ENCODE measurements at regions not wholly inside any gene's neighbourhood (a gene's known extent, or its start where the extent isn't known, plus 50 kb on each side); places are given as distances from the start of the nearest gene placed in this dataset.
"Not testable (repeated sequence)": the region's sequence is repeated elsewhere in the genome, so short reads cannot be mapped to it uniquely, and the experiment has no call there.

GRCh38 chr7:106568002-106568679 is 92.8 kb downstream of the CCDC71L start:
- Histone ChIP-seq H3K4me3 (ENCODE audit: low read depth, low read length) (no peak overlapping the region), H3K36me3 (ENCODE audit: control insufficient read depth, insufficient read depth, low read length) (no peaks in the 10 kb centered on the region), H3K27me3 (ENCODE audit: control insufficient read depth, insufficient read depth, low read length) (no peaks in the 10 kb centered on the region)
- no peak for DNase-seq (ENCODE audit: low read depth)
- TF ChIP-seq CTCF (IDR thresholded peaks at IDR 0.05; ENCODE audit: insufficient read depth, low read length, poor library complexity, severe bottlenecking) = no peak

GRCh38 chr7:106567204-106568001 is 93.6 kb downstream of the CCDC71L start:
- not testable (repeated sequence) for H3K27me3 ChIP-seq (ENCODE audit: control insufficient read depth, insufficient read depth, low read length); H3K4me3 ChIP-seq (ENCODE audit: low read depth, low read length); DNase-seq (ENCODE audit: low read depth); H3K36me3 ChIP-seq (ENCODE audit: control insufficient read depth, insufficient read depth, low read length)

GRCh38 chr7:106566672-106567071 is 94.3 kb downstream of the CCDC71L start:
- no peaks in the 10 kb centered on the region for H3K27me3 ChIP-seq (ENCODE audit: control insufficient read depth, insufficient read depth, low read length)
- TF ChIP-seq CTCF (IDR thresholded peaks at IDR 0.05; ENCODE audit: insufficient read depth, low read length, poor library complexity, severe bottlenecking) = no peak
- H3K4me3 ChIP-seq (ENCODE audit: low read depth, low read length) = no peak overlapping the region
- no peaks in the 10 kb centered on the region for H3K36me3 ChIP-seq (ENCODE audit: control insufficient read depth, insufficient read depth, low read length)
- DNase-seq (ENCODE audit: low read depth) = no peak

GRCh38 chr7:106566196-106566595 is 94.8 kb downstream of the CCDC71L start:
- H3K4me3 ChIP-seq (ENCODE audit: low read depth, low read length) = no peak overlapping the region

GRCh38 chr7:106565428-106565827 is 95.5 kb downstream of the CCDC71L start:
- no peak for TF ChIP-seq CTCF (IDR thresholded peaks at IDR 0.05; ENCODE audit: insufficient read depth, low read length, poor library complexity, severe bottlenecking)
- no peak for DNase-seq (ENCODE audit: low read depth)

More at GRCh38 chr7:106566196-106566595, 94.8 kb downstream of the CCDC71L start:
- Histone ChIP-seq H3K36me3 (ENCODE audit: control insufficient read depth, insufficient read depth, low read length) (no peaks in the 10 kb centered on the region), H3K27me3 (ENCODE audit: control insufficient read depth, insufficient read depth, low read length) (no peaks in the 10 kb centered on the region)
- TF ChIP-seq CTCF (IDR thresholded peaks at IDR 0.05; ENCODE audit: insufficient read depth, low read length, poor library complexity, severe bottlenecking) = no peak
- no peak for DNase-seq (ENCODE audit: low read depth)

GRCh38 chr7:106563466-106564150 is 97.3 kb downstream of the CCDC71L start:
- no peak for TF ChIP-seq CTCF (IDR thresholded peaks at IDR 0.05; ENCODE audit: insufficient read depth, low read length, poor library complexity, severe bottlenecking)
- no peak overlapping the region for H3K4me3 ChIP-seq (ENCODE audit: low read depth, low read length)
- no peaks in the 10 kb centered on the region for H3K36me3 ChIP-seq (ENCODE audit: control insufficient read depth, insufficient read depth, low read length)
- H3K27me3 ChIP-seq (ENCODE audit: control insufficient read depth, insufficient read depth, low read length) = no peaks in the 10 kb centered on the region
- DNase-seq (ENCODE audit: low read depth) = no peak

More at GRCh38 chr7:106565428-106565827, 95.5 kb downstream of the CCDC71L start:
- H3K4me3 ChIP-seq (ENCODE audit: low read depth, low read length) = no peak overlapping the region
- no peaks in the 10 kb centered on the region for H3K27me3 ChIP-seq (ENCODE audit: control insufficient read depth, insufficient read depth, low read length)
- no peaks in the 10 kb centered on the region for H3K36me3 ChIP-seq (ENCODE audit: control insufficient read depth, insufficient read depth, low read length)

All from kidney epithelial cell (primary cell).